K562 (cell line): ENCODE measurements at regions not wholly inside any gene's neighbourhood (a gene's known extent, or its start where the extent isn't known, plus 50 kb on each side); places are given as distances from the start of the nearest gene placed in this dataset.

Experiments used
- ATAC-seq: fragments of 200-7000 bp; cut with Tn5 transposase; 3 replicates; pipeline ENCODE4 v1.9.1; 2020; ENCODE audit warnings: moderate library complexity
- BruUV-seq: library from RNA; stranded (reverse); fragments of 400-500 nt; replicated peaks from 2 replicates; lab custom pipeline; 2021; lab: Mats Ljungman, UMichigan
- CTCF ChIA-PET: fragments of 300-600 bp; formaldehyde crosslinking; extraction: SDS; loops from one replicate; lab custom pipeline; 2021; ENCODE audit warnings: low intra/inter-chr PET ratio; lab: Yijun Ruan, JAX
- POLR2A ChIA-PET: fragments of 300-600, 350-650 bp; sonication (Branson Sonifier 250); formaldehyde crosslinking; extraction: SDS; loops from one replicate; lab custom pipeline; 2021; ENCODE audit warnings: antibody characterized with exemption, inconsistent platforms; lab: Yijun Ruan, JAX
- DNase-seq, 4 experiments: peaks; one replicate each; pipeline versions ENCODE4 v3.0.0 to v3.0.0-alpha.2; 2011 to 2018; ENCODE audit warnings: low spot score in 3 of 4, mixed read lengths in 3 of 4; ENCODE audit errors: extremely low read depth in 1 of 4
- FAIRE-seq: peaks from 2 replicates; lab custom pipeline; 2011; peaks lifted over from hg19 to GRCh38; lab: Jason Lieb, UNC
- H2AFZ ChIP-seq: 2 replicates; pipeline ENCODE4 v1.6.0; 2011; ENCODE audit warnings: low read depth, low read length, control low read depth, inconsistent platforms
- H3K27ac ChIP-seq: fragments of 200-600 bp; 3 replicates; pipeline ENCODE4 v1.8.0; 2011; ENCODE audit warnings: low read depth, mild to moderate bottlenecking, control low read depth, inconsistent platforms, low read length, moderate library complexity, mixed read lengths; ENCODE audit errors: extremely low read depth
- H3K27me3 ChIP-seq, 2 experiments: fragments of 300-600 bp in 1 of 2; 2 replicates in 1 of 2; 3 replicates in 1 of 2; pipeline versions ENCODE4 v1.6.0 to v1.8.0; 2011; ENCODE audit warnings: inconsistent platforms in 2 of 2, low read length in 2 of 2, mild to moderate bottlenecking in 1 of 2, mixed read lengths in 1 of 2, moderate library complexity in 1 of 2; ENCODE audit not compliant: control insufficient read depth in 2 of 2, insufficient read depth in 2 of 2
- H3K36me3 ChIP-seq: fragments of 300-600 bp; 3 replicates; pipeline ENCODE4 v1.8.0; 2011; ENCODE audit warnings: mild to moderate bottlenecking, low read length, inconsistent platforms; ENCODE audit not compliant: control insufficient read depth, insufficient read depth
- H3K4me1 ChIP-seq, 2 experiments: fragments of 200-600 bp in 1 of 2; replicated peaks in 1 of 2; 2 replicates in 1 of 2; 3 replicates in 1 of 2; pipeline versions ENCODE4 v1.5.1 to v1.8.0; 2011; ENCODE audit warnings: inconsistent platforms in 2 of 2, low read length in 2 of 2, mild to moderate bottlenecking in 1 of 2, mixed read lengths in 1 of 2, moderate library complexity in 1 of 2; ENCODE audit not compliant: control insufficient read depth in 2 of 2, insufficient read depth in 2 of 2
- H3K4me2 ChIP-seq: 2 replicates; pipeline ENCODE4 v1.6.1; 2011; ENCODE audit warnings: low read length, control low read depth, inconsistent platforms, mixed read lengths; ENCODE audit not compliant: insufficient read depth
- H3K4me3 ChIP-seq: fragments of 200-600 bp; sonication (generic), shearing (Covaris generic); 2 replicates; pipeline ENCODE4 v1.5.1; 2016; ENCODE audit warnings: control low read depth, inconsistent platforms
- H3K79me2 ChIP-seq: fragments of 200-600 bp; 3 replicates; pipeline ENCODE4 v1.8.0; 2011; ENCODE audit warnings: low read length, inconsistent platforms; ENCODE audit not compliant: control insufficient read depth, insufficient read depth
- H3K9ac ChIP-seq, 2 experiments: 2 replicates each; pipeline versions ENCODE4 v1.6.0 to v1.6.1; 2011; ENCODE audit warnings: low read depth in 2 of 2, low read length in 2 of 2, control low read depth in 1 of 2, inconsistent platforms in 1 of 2, mild to moderate bottlenecking in 1 of 2, mixed read lengths in 1 of 2; ENCODE audit not compliant: insufficient read depth in 1 of 2
- H3K9me1 ChIP-seq: one replicate; pipeline ENCODE4 v1.6.0; 2011; ENCODE audit warnings: inconsistent platforms, mild to moderate bottlenecking, low read length, moderate library complexity; ENCODE audit not compliant: control insufficient read depth, insufficient read depth
- H3K9me3 ChIP-seq: replicated peaks from 2 replicates; pipeline ENCODE4 v1.5.1; 2011; ENCODE audit warnings: low read depth, low read length, inconsistent platforms; ENCODE audit not compliant: control insufficient read depth, insufficient read depth
- H4K20me1 ChIP-seq: replicated peaks from 2 replicates; pipeline ENCODE4 v1.6.1; 2011; ENCODE audit warnings: low read length, inconsistent platforms, mixed read lengths; ENCODE audit not compliant: control insufficient read depth, insufficient read depth
- DNMT1 ChIP-seq: fragments of 450-650 bp; IDR thresholded peaks from 2 replicates; pipeline ENCODE4 v1.6.1; 2016; ENCODE audit warnings: antibody characterized with exemption, mild to moderate bottlenecking
- MBD1 ChIP-seq: fragments of 250-450 bp; sonication (Bioruptor Pico); IDR thresholded peaks from 2 replicates; pipeline ENCODE4 v1.8.0; 2022; ENCODE audit warnings: inconsistent platforms
- MCM3 ChIP-seq: fragments of 450-650 bp; IDR thresholded peaks from 2 replicates; pipeline ENCODE4 v1.6.1; 2016
- OTX1 ChIP-seq: fragments of 450-650 bp; formaldehyde crosslinking; IDR thresholded peaks from 2 replicates; pipeline ENCODE4 v1.4.0; 2022; ENCODE audit warnings: mild to moderate bottlenecking
- PCBP2 ChIP-seq: fragments of 200-400 bp; formaldehyde crosslinking; IDR thresholded peaks from 2 replicates; pipeline ENCODE4 v1.6.1; 2018; ENCODE audit warnings: low read length, low read depth, mild to moderate bottlenecking, moderate library complexity; ENCODE audit not compliant: poor library complexity, severe bottlenecking
- PRDM10 ChIP-seq: fragments of 450-650 bp; IDR thresholded peaks from 2 replicates; pipeline ENCODE4 v1.6.1; 2018; ENCODE audit not compliant: partially characterized antibody
- ZNF124 ChIP-seq: sonication (generic); formaldehyde crosslinking; IDR thresholded peaks from 2 replicates; pipeline ENCODE4 v1.8.1; 2022; ENCODE audit warnings: missing genetic modification reagents
- ZNF551 ChIP-seq: fragments of 250-450 bp; sonication (Bioruptor Pico); IDR thresholded peaks from 2 replicates; pipeline ENCODE4 v1.5.0; 2021; ENCODE audit warnings: mild to moderate bottlenecking, moderate library complexity
- WGBS: fragments of 100-300 bp; shearing (Covaris generic); methylation state at CpG from one replicate; pipeline ENCODE4 v1.1.6; 2016; ENCODE audit warnings: low coverage, mixed read lengths; ENCODE audit not compliant: insufficient coverage; ENCODE audit errors: missing lambda C conversion rate; 5-methylcytosine and 5-hydroxymethylcytosine counted together
- in situ Hi-C: fragments of 300-500 bp; cut with MboI; formaldehyde crosslinking; loops from 4 replicates; pipeline ENCODE4 v1.15.0; 2018; ENCODE audit warnings: inconsistent platforms, mixed read lengths
- intact Hi-C: fragments of 100-400 bp; cut with micrococcal nuclease; formaldehyde crosslinking; loops from 2 replicates; pipeline ENCODE4 v1.14.2; 2022

- TF ChIP-seq MCM3, result no peak
Measured at GRCh38 chr10:1858547-1858946, 121.2 kb upstream of the ADARB2 start (continued).

- H3K4me1 ChIP-seq, result no peaks in the 10 kb centered on the region
- H3K27me3 ChIP-seq, result peaks cover 7 to 10% of the 10 kb centered on the region in 2 experiments; a peak in 3 of 5 replicates
- no peaks in the 10 kb centered on the region for H3K79me2 ChIP-seq
- no peak for FAIRE-seq
- H3K4me3 ChIP-seq, result no peak overlapping the region
- no TSS peak for BruUV-seq
- no peak overlapping the region for H3K4me2 ChIP-seq
- 0% methylated on average over 8 of the region's 8 CpGs for WGBS
- no peak overlapping the region for H2AFZ ChIP-seq
- no peak for DNase-seq
- ChIA-PET CTCF (no interaction called here), POLR2A (no interaction called here)
- H3K36me3 ChIP-seq, result no peaks in the 10 kb centered on the region
- H3K9ac ChIP-seq, result no peak overlapping the region
- no peaks in the 10 kb centered on the region for H3K9me1 ChIP-seq
- no peaks in the 10 kb centered on the region for H4K20me1 ChIP-seq
- no peak for ATAC-seq
- H3K9me3 ChIP-seq, result no peaks in the 10 kb centered on the region
- no peak overlapping the region for H3K27ac ChIP-seq
- in situ Hi-C loops (no loop called here), intact Hi-C loops (no loop called here)
- TF ChIP-seq PRDM10 (no peak), ZNF551 (CRISPR knock-in tag) (no peak), OTX1 (CRISPR knock-in tag) (no peak), DNMT1 (no peak), ZNF124 (CRISPR knock-in tag) (no peak), MBD1 (CRISPR knock-in tag) (no peak), PCBP2 (no peak)
Measured at GRCh38 chr10:1858048-1858447, 120.7 kb upstream of the ADARB2 start.
